NCI-H2227 treated with DMSO at 0.1 percent for 48 hours (cell line): ENCODE measurements at regions not wholly inside any gene's neighbourhood (a gene's known extent, or its start where the extent isn't known, plus 50 kb on each side); places are given as distances from the start of the nearest gene placed in this dataset.

Experiments used
- DNase-seq: peaks from one replicate; lab custom pipeline; 2025; lab: John Stamatoyannopoulos, UW

GRCh38 chr2:204049635-204050034 is 113.1 kb downstream of the ICOS start:
- DNase-seq = no peak

- no peak for DNase-seq
Measured at GRCh38 chr2:204050681-204051080, 114.1 kb downstream of the ICOS start.

DNA sequence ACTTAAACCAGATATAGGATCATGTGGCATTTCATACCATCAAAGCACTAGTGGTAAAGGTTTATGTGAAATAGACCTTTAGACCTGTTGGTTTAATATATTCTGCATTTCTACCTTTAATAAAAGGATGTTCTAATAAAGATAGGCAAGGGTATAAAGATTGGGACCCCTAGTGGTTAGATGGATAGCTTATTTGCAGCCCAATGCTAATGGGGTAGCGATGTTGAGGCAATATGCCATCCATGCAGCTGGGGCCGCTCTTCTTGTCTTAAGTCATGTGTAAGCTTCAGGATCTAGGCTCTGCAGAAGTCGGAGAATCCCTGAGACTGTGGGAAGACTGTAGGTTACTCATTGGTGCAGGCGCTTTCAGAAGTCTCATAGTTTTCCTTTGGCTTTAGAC is 114.9 kb downstream of the ICOS start:
- no peak for DNase-seq

DNA sequence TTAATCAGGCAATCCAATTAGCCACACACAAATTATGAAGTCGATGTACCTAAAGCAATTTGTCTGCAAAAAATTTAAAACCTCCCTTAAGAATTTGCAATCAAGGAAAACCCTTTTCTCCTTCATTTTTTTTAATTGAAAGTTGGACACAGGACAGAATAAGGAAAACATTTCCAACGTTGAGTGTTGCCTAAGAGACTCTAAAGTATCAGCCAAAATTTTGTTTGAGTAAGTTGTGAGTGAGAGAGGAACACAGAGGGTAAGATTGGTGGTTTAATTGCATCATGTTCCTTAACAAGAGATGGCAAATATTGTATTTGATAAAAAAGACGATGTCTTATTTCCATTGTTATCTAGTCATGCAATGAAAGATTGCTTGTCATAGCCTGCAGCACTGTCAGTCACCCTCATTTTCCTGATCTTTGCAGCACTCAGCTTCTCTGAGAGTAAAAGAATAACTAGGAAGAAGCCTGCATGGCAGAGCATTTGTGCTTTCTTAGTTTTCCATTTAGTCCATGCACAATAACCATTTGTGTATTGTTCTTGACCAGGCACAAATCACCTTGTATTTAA is 115.5 kb downstream of the ICOS start:
- no peak for DNase-seq

- DNase-seq = no peak
Measured at GRCh38 chr2:204059016-204059415, 122.5 kb downstream of the ICOS start.

- DNase-seq = no peak
Measured at GRCh38 chr2:204060841-204061240, 124.3 kb downstream of the ICOS start.

DNA sequence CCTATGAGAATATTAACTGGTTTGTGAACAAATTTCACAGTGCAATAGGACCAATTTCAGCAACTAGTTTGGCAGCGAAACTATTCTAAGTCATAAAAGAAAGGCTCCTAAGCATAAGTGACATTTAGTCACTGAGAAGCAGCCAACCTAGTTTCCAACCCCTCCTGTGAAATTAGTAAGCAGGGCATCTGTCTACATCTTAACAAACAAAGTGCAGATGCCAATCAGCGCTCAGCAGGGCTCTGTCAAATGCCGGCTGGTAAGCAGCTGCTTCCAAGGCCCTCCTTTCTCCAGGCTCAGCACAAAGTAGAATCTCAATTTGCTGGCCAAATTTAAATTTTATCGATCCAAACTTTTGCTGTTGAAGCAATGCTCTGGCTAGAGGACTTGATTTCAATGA is 124.7 kb downstream of the ICOS start:
- peak; percentile 14 for DNase-seq

DNA sequence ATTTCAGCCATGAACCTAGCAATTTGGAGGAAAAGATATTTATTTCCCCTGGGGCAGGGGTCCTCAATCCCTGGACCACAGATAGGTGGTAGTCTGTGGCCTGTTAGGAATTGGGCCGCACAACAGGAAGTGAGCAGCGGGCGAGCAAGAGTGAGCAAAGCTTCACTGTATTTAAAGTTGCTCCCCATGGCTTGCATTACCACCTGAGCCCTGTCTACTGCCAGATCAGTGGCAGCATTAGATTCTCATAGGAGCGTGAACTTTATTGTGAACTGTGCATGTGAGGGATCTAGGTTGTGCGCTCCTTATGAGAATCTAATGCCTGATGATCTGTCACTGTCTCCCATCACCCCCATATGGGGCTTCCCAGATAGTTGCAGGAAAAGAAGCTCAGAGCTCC is 127.6 kb downstream of the ICOS start:
- DNase-seq = no peak

DNA sequence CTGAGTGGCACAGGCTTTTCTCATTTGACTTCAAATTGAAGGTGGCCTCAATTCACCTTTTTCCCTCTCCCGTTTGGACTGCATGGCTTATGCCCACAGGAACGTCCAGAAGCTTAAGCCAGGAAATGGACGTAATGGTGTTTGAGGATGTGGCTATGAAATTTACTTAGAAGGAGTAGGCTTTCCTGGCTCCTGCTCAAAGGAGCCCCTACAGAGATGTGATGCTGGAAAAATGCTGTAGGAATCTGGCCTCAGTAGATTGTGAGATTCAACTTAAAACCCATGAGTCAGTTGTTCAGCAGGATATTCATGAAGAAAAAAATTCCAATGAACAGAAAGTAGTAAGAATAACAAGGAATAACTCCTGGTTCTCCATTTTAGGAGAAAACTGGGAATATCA is 129.0 kb downstream of the ICOS start:
- DNase-seq = no peak

DNA sequence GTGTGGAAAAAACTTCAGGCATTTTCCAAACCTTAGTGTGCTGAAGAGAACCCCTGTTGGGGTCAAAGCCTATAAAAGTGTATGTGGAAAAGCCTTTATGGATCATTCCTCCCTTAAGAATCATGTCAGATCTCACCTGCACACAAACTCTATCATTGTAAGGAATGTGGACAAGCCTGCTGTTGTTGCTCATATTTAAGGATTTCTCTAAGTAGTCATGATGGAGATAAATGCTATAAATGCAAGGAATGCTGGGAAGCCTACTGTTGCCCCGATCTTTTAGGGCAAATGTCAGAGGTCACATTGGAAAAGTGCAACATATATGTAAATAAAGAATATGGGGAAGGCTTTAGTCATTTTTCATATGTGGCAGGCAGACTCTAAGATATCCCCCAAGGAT is 129.5 kb downstream of the ICOS start:
- no peak for DNase-seq

DNA sequence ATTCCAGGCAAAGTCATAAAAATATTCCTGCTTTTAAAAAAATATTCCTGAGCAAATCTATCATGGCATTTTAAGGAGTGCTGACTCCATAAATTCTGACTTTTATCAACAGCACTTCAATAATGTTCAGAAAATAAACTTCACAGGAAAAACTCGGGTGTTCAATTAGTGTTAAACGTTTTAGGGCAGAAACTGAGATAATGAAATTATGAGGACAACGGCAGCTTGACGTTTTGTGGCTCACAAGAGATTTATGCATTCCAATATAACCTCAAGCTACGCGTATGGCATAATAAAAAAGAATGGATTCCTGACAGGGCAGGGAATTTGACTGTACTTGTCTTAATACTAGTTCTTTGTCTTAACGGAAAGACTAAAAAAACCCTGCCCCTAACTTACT is 133.2 kb downstream of the ICOS start:
- DNase-seq = no peak

DNA sequence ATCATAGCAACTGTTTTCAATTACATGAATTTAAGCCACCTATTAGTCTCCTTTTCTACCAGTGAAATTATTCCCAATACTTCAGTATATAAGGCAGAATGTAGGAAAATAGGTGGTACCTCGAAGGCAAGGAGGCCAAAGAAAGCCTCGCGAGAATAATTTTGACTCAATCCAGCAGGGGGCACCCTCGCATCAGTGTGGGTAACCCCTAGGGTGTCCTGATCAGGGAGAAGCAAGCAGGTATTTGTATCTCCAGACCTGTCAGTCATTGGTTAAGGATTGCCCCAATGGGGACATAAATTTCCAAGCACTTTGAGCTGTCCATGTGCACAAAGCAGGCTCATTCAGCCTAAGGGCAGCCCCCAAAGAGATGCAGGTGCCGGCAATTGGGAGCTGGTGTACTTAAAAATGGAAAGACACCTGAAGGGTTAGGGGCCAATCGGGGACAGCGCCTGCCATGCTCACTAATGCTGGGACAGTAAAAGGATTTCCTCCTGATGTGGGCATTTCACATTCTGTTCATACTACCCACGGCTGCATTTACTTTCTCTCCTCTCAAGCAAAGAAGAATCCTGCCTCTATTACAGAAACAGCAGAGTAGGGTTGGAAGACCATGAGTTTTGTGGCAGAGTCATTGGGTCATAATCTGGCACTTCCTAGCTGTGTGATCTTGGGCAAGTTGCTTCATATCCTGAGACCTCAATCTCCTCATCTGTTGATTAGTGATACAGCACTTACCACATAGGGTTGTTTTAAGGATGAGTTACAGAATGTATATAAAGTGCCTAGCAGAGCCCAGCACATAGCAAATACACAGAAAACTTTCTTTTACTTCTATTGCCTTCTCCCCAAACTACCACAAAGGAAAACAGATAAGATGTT is 136.1 kb downstream of the ICOS start:
- no peak for DNase-seq

GRCh38 chr2:204074456-204074855 is 137.9 kb downstream of the ICOS start:
- DNase-seq = no peak

GRCh38 chr2:204078003-204078698 is 141.6 kb downstream of the ICOS start:
- no peak for DNase-seq

DNA sequence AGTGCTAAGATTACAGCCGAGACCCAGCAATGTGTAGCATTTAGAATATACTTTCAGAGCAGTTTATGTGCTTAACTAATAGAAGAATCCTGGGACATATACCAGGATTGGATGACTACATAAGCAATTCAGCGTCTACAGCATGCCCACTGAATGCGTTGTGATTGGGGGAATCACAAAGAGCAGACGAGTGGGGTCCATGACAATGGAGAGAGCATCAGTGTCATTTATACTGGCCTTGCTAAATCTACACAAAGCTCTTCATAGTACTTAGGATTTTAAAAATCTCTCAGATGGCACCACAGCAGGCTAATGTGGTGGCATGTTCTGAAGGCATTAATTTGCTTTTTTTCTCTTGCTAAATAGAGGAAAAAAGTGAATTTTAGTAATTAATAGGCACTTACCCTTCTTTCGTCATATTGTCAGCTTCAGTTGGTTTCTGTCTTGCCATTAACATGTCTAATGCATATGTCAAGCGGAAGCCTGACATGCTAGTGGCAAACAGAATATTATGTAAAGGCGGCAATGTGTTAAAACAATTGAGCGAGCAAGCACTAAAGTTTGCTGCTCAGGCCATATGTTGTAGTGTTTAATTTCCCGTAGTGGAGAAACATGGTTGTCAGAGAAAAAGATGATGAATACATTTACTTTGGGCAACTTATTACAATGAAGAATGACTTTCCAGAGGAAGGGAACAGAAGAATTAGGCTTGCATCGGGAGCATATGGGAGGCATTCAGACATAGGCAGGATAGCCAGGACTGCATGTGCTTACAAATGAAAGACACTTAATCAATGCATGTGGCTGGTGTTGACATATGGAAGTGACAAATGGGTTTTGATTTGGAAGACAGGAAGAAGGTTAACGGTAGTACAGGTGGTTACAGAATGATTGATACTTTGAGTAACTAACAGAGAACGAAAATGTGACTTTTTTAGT is 145.2 kb downstream of the ICOS start:
- DNase-seq = no peak

- DNase-seq = no peak
Measured at GRCh38 chr2:204086167-204086566, 149.6 kb downstream of the ICOS start.

GRCh38 chr2:204089105-204089504 is 152.5 kb downstream of the ICOS start:
- no peak for DNase-seq

GRCh38 chr2:204089574-204089973 is 153.0 kb downstream of the ICOS start:
- no peak for DNase-seq

DNA sequence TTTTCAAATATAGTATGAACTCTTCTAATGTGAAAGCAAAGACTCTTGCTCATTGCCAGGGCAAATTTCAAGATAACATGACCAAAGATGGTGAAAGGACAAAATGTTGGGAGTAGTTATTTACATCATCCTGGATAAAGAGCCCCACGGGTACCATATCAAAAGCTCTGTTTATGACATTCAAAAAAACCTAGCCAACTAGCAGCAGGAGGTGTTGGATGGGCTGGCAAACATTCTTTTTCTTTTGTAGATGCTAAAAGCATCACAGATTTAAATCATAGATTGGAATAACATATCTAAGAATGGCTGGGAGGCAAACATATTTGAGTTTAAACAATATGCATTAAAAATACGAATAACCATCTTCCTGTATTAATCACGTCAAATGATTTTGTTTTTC is 153.5 kb downstream of the ICOS start:
- DNase-seq = no peak

GRCh38 chr2:204104811-204105210 is 168.2 kb downstream of the ICOS start:
- no peak for DNase-seq

DNA sequence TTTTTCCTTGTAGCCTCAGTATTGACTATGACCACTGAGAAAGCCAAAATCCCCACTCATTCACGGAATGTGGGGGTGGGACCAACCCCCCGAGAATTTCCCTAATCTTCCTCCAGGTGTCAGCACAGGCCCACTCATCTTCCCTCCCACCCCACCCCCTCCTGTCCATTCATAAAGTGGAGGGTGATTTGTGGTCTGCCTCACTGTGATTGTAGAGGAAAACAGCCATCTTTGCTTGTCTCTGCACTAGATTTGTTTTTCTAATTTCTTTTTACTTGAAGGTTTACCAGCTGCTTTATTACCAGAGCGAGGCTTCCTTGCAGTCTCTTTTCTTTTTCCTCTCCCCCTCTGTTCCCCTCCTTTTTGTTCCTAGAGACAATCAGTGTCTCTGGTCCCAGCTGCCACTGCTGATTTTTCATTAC is 171.8 kb downstream of the ICOS start:
- DNase-seq = peak; percentile 59

- no peak for DNase-seq
Measured at GRCh38 chr2:204108781-204109295, 172.3 kb downstream of the ICOS start.
